H1 (cell line): ENCODE measurements at regions not wholly inside any gene's neighbourhood (a gene's known extent, or its start where the extent isn't known, plus 50 kb on each side); places are given as distances from the start of the nearest gene placed in this dataset.

Experiments
- GABPA ChIP-seq: IDR thresholded peaks from 2 replicates; pipeline ENCODE4 v1.6.1; 2011; ENCODE audit warnings: mild to moderate bottlenecking, low read length, moderate library complexity, borderline replicate concordance; ENCODE audit not compliant: insufficient read depth
- TF ChIP-seq, protein P1 (sequence below): fragments of 300-600 bp; sonication (generic); IDR thresholded peaks from 2 replicates; pipeline ENCODE4 v1.7.1; 2012; ENCODE audit warnings: low read length, moderate library complexity, mild to moderate bottlenecking, inconsistent platforms; ENCODE audit not compliant: insufficient replicate concordance

DNA sequence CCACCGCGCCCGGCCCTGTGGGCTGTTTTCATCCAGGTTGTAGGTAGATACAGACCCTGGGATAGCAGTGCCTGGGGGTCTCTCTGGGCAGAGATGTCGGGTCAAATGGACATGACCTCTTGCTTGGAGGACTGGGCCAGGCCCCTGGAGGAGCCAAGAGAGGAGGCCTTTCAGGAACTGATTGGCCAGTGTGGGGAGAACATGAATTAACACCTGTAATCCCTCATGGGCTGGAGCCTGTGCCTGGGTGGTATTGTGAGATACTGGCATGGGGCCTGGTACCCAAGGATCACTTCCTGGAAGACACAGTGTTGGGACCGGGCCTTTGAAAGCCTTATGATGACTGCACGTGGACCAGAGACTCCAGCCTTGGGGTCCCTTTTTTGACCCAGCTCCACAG, 158.7 kb upstream of the SKOR2 start (continued):
- TF ChIP-seq, protein P1, sequence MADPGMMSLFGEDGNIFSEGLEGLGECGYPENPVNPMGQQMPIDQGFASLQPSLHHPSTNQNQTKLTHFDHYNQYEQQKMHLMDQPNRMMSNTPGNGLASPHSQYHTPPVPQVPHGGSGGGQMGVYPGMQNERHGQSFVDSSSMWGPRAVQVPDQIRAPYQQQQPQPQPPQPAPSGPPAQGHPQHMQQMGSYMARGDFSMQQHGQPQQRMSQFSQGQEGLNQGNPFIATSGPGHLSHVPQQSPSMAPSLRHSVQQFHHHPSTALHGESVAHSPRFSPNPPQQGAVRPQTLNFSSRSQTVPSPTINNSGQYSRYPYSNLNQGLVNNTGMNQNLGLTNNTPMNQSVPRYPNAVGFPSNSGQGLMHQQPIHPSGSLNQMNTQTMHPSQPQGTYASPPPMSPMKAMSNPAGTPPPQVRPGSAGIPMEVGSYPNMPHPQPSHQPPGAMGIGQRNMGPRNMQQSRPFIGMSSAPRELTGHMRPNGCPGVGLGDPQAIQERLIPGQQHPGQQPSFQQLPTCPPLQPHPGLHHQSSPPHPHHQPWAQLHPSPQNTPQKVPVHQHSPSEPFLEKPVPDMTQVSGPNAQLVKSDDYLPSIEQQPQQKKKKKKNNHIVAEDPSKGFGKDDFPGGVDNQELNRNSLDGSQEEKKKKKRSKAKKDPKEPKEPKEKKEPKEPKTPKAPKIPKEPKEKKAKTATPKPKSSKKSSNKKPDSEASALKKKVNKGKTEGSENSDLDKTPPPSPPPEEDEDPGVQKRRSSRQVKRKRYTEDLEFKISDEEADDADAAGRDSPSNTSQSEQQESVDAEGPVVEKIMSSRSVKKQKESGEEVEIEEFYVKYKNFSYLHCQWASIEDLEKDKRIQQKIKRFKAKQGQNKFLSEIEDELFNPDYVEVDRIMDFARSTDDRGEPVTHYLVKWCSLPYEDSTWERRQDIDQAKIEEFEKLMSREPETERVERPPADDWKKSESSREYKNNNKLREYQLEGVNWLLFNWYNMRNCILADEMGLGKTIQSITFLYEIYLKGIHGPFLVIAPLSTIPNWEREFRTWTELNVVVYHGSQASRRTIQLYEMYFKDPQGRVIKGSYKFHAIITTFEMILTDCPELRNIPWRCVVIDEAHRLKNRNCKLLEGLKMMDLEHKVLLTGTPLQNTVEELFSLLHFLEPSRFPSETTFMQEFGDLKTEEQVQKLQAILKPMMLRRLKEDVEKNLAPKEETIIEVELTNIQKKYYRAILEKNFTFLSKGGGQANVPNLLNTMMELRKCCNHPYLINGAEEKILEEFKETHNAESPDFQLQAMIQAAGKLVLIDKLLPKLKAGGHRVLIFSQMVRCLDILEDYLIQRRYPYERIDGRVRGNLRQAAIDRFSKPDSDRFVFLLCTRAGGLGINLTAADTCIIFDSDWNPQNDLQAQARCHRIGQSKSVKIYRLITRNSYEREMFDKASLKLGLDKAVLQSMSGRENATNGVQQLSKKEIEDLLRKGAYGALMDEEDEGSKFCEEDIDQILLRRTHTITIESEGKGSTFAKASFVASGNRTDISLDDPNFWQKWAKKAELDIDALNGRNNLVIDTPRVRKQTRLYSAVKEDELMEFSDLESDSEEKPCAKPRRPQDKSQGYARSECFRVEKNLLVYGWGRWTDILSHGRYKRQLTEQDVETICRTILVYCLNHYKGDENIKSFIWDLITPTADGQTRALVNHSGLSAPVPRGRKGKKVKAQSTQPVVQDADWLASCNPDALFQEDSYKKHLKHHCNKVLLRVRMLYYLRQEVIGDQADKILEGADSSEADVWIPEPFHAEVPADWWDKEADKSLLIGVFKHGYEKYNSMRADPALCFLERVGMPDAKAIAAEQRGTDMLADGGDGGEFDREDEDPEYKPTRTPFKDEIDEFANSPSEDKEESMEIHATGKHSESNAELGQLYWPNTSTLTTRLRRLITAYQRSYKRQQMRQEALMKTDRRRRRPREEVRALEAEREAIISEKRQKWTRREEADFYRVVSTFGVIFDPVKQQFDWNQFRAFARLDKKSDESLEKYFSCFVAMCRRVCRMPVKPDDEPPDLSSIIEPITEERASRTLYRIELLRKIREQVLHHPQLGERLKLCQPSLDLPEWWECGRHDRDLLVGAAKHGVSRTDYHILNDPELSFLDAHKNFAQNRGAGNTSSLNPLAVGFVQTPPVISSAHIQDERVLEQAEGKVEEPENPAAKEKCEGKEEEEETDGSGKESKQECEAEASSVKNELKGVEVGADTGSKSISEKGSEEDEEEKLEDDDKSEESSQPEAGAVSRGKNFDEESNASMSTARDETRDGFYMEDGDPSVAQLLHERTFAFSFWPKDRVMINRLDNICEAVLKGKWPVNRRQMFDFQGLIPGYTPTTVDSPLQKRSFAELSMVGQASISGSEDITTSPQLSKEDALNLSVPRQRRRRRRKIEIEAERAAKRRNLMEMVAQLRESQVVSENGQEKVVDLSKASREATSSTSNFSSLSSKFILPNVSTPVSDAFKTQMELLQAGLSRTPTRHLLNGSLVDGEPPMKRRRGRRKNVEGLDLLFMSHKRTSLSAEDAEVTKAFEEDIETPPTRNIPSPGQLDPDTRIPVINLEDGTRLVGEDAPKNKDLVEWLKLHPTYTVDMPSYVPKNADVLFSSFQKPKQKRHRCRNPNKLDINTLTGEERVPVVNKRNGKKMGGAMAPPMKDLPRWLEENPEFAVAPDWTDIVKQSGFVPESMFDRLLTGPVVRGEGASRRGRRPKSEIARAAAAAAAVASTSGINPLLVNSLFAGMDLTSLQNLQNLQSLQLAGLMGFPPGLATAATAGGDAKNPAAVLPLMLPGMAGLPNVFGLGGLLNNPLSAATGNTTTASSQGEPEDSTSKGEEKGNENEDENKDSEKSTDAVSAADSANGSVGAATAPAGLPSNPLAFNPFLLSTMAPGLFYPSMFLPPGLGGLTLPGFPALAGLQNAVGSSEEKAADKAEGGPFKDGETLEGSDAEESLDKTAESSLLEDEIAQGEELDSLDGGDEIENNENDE: no peak
- TF ChIP-seq GABPA: no peak
